ENCODE measurements at regions not wholly inside any gene's neighbourhood (a gene's known extent, or its start where the extent isn't known, plus 50 kb on each side); places are given as distances from the start of the nearest gene placed in this dataset.

DNA sequence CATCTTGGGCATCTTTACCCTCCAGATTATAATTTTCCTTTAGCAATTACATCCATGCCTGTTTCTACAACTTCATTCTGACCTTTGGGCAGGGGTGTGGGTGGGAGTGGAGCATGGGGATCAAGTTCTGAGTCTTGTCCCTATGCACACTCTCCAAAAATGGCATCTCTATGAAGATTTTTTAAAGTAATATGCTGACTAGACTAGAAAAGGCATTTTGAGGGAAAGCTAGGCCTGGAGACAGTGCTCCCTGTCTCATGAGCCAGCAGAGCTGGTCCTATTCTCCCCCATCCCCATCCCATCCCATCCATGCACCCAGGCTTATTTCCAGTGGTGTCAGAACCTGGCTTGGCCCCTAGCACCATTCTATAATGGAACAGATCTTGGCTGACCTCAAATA, 398.0 kb upstream of the SLC24A2 start:
- DNase-seq (ENCODE audit: low read depth), result no peak
- TF ChIP-seq POLR2A (IDR thresholded peaks at IDR 0.05; ENCODE audit: extremely low read depth, insufficient read length) (no peak), MAX (IDR thresholded peaks at IDR 0.05; ENCODE audit: low read depth, low read length) (no peak), CTCF (IDR thresholded peaks at IDR 0.05; ENCODE audit: low read depth, low read length) (no peak), MYC (IDR thresholded peaks at IDR 0.05; ENCODE audit: low read depth, low read length) (no peak)
- H3K4me3 ChIP-seq (ENCODE audit: low read depth, low read length), result no peak overlapping the region

DNA sequence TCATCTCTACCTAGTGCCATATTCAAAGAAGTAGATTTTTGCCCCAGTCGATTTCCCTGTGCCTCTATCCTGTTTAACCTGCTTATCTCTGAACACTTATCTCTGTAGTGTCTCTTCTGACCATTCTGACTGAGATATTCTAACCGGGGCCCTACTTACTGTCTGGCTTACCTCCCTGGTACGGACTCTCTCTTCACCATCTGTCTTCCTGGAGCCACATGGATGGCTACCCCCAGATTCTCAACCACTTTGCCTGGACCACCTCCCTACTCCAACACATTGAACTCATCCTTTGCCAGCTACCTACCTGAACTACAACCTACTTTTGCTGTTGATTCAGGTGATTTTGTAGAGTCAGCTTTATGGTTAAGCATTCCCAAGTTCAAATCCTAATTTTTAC, 397.4 kb upstream of the SLC24A2 start:
- no peak for DNase-seq (ENCODE audit: low read depth)
- TF ChIP-seq MYC (IDR thresholded peaks at IDR 0.05; ENCODE audit: low read depth, low read length), result no peak
- no peak for TF ChIP-seq CTCF (IDR thresholded peaks at IDR 0.05; ENCODE audit: low read depth, low read length)
- no peak for TF ChIP-seq POLR2A (IDR thresholded peaks at IDR 0.05; ENCODE audit: extremely low read depth, insufficient read length)
- TF ChIP-seq MAX (IDR thresholded peaks at IDR 0.05; ENCODE audit: low read depth, low read length), result no peak
- no peak overlapping the region for H3K4me3 ChIP-seq (ENCODE audit: low read depth, low read length)

GRCh38 chr9:20184541-20184940, 395.7 kb upstream of the SLC24A2 start:
- no peak for DNase-seq (ENCODE audit: low read depth)
- TF ChIP-seq POLR2A (IDR thresholded peaks at IDR 0.05; ENCODE audit: extremely low read depth, insufficient read length) (no peak), MYC (IDR thresholded peaks at IDR 0.05; ENCODE audit: low read depth, low read length) (no peak), CTCF (IDR thresholded peaks at IDR 0.05; ENCODE audit: low read depth, low read length) (no peak), MAX (IDR thresholded peaks at IDR 0.05; ENCODE audit: low read depth, low read length) (no peak)

GRCh38 chr9:20178679-20179078, 389.8 kb upstream of the SLC24A2 start:
- no peak for DNase-seq (ENCODE audit: low read depth)
- no peak overlapping the region for H3K4me3 ChIP-seq (ENCODE audit: low read depth, low read length)
- no peak for TF ChIP-seq POLR2A (IDR thresholded peaks at IDR 0.05; ENCODE audit: extremely low read depth, insufficient read length)
- TF ChIP-seq MAX (IDR thresholded peaks at IDR 0.05; ENCODE audit: low read depth, low read length), result no peak
- TF ChIP-seq CTCF (IDR thresholded peaks at IDR 0.05; ENCODE audit: low read depth, low read length), result no peak
- TF ChIP-seq MYC (IDR thresholded peaks at IDR 0.05; ENCODE audit: low read depth, low read length), result no peak

More at GRCh38 chr9:20184541-20184940, 395.7 kb upstream of the SLC24A2 start:
- no peak overlapping the region for H3K4me3 ChIP-seq (ENCODE audit: low read depth, low read length)

DNA sequence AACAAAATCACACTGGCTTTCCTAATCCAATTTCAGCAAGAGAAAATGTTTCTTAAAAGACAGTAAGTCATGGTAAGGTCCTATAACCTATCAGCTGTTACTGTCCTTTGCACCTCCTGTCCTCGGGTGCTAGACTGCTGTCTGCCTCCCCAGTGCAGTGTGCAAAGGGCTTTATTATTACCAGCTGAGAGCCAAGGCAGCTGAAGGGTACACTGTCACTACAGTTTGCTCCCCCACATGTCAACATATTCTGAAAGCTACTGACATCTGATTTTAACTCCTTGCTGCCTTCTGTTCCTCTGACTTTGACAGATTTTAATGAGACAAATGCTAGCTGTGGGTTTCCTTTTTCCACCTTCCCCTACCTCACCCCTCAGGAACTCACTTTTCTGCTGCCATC, 389.4 kb upstream of the SLC24A2 start:
- DNase-seq (ENCODE audit: low read depth), result no peak
- no peak for TF ChIP-seq POLR2A (IDR thresholded peaks at IDR 0.05; ENCODE audit: extremely low read depth, insufficient read length)
- TF ChIP-seq CTCF (IDR thresholded peaks at IDR 0.05; ENCODE audit: low read depth, low read length), result no peak
- TF ChIP-seq MYC (IDR thresholded peaks at IDR 0.05; ENCODE audit: low read depth, low read length), result no peak
- TF ChIP-seq MAX (IDR thresholded peaks at IDR 0.05; ENCODE audit: low read depth, low read length), result no peak
- no peak overlapping the region for H3K4me3 ChIP-seq (ENCODE audit: low read depth, low read length)

- TF ChIP-seq POLR2A (IDR thresholded peaks at IDR 0.05; ENCODE audit: extremely low read depth, insufficient read length), result no peak
- TF ChIP-seq MYC (IDR thresholded peaks at IDR 0.05; ENCODE audit: low read depth, low read length), result no peak
- no peak for TF ChIP-seq CTCF (IDR thresholded peaks at IDR 0.05; ENCODE audit: low read depth, low read length)
- TF ChIP-seq MAX (IDR thresholded peaks at IDR 0.05; ENCODE audit: low read depth, low read length), result no peak
- no peak overlapping the region for H3K4me3 ChIP-seq (ENCODE audit: low read depth, low read length)
- DNase-seq (ENCODE audit: low read depth), result no peak
Measured at GRCh38 chr9:20170122-20170521, 381.3 kb upstream of the SLC24A2 start.
